Amniotic epithelial cell (primary cell): ENCODE measurements at regions not wholly inside any gene's neighbourhood (a gene's known extent, or its start where the extent isn't known, plus 50 kb on each side); places are given as distances from the start of the nearest gene placed in this dataset.

Experiments
- DNase-seq: peaks from one replicate; pipeline ENCODE4 v3.0.0-alpha.2; 2010; ENCODE audit warnings: low read depth

GRCh38 chr1:18013216-18013615 lies 94.4 kb upstream of the IGSF21 start:
- no peak for DNase-seq

DNA sequence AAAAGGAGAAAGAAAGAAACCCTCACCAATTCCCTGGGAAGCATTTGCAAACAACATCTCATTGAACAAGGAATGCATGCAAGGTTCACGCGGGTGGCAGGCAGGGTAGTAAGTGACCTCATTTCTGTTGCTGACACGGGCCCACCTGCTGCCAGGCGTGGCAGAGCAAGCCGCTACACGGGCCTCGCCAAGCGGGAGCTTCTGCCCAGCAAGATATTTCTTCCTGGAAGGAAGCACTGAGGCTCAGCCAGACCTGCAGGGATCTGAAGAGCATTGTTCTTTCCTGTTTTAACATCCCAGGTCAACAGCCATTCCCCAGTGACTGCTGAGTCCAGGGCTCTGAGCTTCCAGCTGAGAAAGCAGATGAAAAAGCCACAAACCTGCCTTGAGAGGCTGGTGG lies 91.9 kb upstream of the IGSF21 start:
- no peak for DNase-seq

GRCh38 chr1:18018366-18018765 lies 89.2 kb upstream of the IGSF21 start:
- no peak for DNase-seq

GRCh38 chr1:18020021-18020817 lies 87.4 kb upstream of the IGSF21 start:
- no peak for DNase-seq

DNA sequence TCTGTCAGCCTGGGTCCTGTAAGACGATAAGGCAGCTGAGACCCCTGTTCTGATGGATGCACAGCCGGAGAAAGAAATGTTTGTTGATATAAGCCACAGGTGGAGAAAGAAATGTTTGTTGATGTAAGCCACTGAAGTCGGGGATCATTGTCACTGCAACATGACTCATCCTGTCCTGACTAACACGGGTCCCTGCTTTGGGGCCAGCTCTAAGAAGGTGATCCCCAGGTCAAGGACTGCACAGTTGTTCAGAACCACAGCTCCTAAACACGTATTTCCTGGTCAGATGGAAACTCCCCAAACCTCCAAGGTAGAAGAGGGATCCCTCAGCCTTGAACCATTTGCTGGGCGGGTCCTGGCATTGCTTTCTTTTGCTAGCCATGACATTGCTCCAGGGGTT lies 86.4 kb upstream of the IGSF21 start:
- no peak for DNase-seq

- no peak for DNase-seq
Observed at GRCh38 chr1:18032172-18032859, 75.3 kb upstream of the IGSF21 start.

GRCh38 chr1:18035145-18035544 lies 72.5 kb upstream of the IGSF21 start:
- no peak for DNase-seq

- no peak for DNase-seq
Observed at GRCh38 chr1:18037651-18038050, 69.9 kb upstream of the IGSF21 start.

GRCh38 chr1:18038051-18038450 lies 69.5 kb upstream of the IGSF21 start:
- no peak for DNase-seq

GRCh38 chr1:18039102-18039501 lies 68.5 kb upstream of the IGSF21 start:
- DNase-seq = no peak

DNA sequence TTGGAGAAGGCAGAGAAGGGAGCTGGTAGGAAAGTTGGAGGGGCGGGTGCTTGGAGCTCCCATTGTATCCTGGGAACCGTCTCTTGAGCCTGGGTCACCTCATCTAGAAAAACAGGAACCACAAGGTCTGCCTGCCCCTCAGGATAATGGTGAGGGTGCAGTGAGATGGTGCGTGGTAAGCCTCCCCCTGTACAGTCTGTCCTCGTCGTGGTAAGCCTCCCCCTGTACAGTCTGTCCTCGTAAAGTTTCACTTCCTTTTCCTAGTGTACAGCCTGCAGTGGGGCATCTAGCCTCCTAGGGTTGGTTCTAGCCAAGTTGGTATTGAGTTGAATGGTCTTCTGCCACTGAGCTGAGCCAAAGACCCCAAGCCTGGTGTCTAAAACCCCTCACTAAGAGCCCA lies 66.5 kb upstream of the IGSF21 start:
- DNase-seq = no peak

- DNase-seq = no peak
Observed at GRCh38 chr1:18041685-18042355, 65.8 kb upstream of the IGSF21 start.

GRCh38 chr1:18043871-18044270 lies 63.7 kb upstream of the IGSF21 start:
- no peak for DNase-seq

DNA sequence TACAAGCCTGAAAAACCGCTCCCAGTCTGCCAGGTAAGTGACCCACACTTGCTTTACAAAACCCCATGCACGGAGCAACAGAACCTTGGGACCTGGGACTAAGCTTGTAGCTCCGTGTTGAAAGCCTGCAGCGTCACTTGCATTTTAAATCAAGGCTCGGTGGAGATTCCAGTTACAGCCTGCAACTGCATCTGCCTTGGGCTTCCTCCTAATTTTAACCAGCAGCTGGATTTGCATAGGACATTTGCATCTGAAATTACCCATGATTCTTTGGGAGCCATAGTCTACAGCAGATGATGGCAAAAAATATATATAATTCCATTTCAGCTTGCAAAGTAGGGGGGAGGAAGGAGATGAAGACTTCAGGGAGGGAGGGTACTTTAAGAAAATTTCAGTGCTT lies 62.4 kb upstream of the IGSF21 start:
- no peak for DNase-seq

DNA sequence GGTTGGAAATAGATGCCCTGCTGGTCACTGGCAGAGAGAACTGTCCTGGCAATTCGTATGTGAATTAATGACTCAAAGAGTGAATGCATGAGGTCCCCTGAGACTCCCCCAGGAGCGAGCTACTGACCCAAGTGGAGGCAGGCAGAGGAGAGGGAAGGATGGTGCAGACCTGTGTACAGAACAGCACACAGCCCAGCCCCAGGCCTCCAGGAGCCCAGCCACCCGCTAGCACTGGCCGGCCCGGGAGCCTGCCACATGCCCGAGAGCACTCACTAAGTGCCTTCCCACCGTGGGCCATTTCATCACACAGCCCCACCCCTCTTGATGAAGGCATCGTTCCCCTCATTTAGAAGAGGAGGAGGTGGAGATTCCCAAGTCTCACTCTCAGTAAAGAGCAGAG lies 62.0 kb upstream of the IGSF21 start:
- DNase-seq = no peak

DNA sequence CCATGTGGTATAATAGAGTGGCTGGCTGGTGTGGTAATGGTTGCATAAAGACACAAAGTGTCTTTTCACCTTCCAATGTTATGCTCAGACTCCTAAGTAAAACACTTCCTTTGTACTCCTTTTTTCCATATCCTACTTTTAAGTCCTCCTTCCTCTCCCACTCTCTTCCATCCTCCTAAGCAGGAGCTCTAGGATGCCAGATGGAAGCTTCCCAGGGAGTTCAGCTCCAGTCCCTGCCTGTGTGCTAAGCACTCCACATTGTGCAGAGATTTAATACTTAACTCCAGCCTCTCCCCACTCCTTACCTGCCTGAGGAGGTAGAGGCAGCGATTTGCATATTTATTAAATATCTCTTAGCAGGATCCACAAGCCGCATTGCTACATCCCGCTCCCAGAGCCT lies 60.5 kb upstream of the IGSF21 start:
- no peak for DNase-seq

DNA sequence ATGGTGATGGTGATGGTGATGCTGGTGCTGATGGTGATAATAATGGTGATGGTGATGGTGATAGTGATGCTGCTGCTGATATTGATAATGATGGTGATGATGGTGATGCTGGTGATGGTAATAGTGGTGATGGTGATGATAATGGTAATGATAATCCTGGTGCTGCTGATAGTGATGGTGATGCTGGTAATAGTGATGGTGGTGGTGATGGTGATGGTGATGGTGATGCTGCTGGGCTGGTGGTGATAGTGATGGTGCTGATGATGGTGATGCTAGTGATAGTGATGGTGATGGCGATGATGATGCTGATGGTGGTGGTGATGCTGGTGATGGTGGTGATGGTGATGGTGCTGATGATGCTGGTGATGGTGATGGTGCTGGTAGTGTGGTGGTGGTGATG lies 58.4 kb upstream of the IGSF21 start:
- no peak for DNase-seq

- DNase-seq = no peak
Observed at GRCh38 chr1:18052671-18053070, 54.9 kb upstream of the IGSF21 start.

- no peak for DNase-seq
Observed at GRCh38 chr1:18055156-18055555, 52.4 kb upstream of the IGSF21 start.

- no peak for DNase-seq
Observed at GRCh38 chr1:18056545-18056944, 51.1 kb upstream of the IGSF21 start.

DNA sequence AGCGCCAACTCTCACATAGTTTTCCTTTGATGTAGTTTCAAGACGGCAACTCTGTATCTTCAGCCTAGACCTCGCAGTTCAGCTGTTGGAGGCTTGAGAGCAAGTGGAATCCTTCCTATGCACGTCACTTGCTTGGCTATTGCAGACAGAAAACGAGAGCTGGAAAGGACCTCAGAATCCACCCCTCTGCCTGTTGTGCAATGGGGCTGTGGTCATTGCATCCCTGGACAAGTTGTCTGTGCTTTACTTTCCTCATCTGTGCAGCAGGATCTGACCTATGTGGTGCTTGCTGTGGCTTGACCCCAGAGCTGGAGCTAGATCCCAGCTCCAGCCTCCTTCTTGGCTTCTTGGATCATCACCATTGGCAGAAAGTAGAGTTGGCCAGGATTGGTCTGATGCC lies 50.0 kb upstream of the IGSF21 start:
- no peak for DNase-seq
